ENCODE measurements at regions not wholly inside any gene's neighbourhood (a gene's known extent, or its start where the extent isn't known, plus 50 kb on each side); places are given as distances from the start of the nearest gene placed in this dataset.

- no peak for TF ChIP-seq CSRNP3 (CRISPR knock-in tag; IDR thresholded peaks at IDR 0.05)
- no peak for TF ChIP-seq ZNF565 (CRISPR knock-in tag; conservative IDR thresholded peaks at IDR 0.05; ENCODE audit: low read depth)
- TF ChIP-seq RARB (CRISPR knock-in tag; IDR thresholded peaks at IDR 0.05), result no peak
- TF ChIP-seq ZC3H10 (CRISPR knock-in tag; IDR thresholded peaks at IDR 0.05), result no peak
- no peak for TF ChIP-seq CREB5 (CRISPR knock-in tag; IDR thresholded peaks at IDR 0.05; ENCODE audit: low read depth)
- TF ChIP-seq ARNTL (CRISPR knock-in tag; IDR thresholded peaks at IDR 0.05; ENCODE audit: borderline replicate concordance, low read depth), result no peak
- no peak for TF ChIP-seq BACH2 (CRISPR knock-in tag; IDR thresholded peaks at IDR 0.05; ENCODE audit: borderline replicate concordance)
- no peak for TF ChIP-seq ZFP30 (CRISPR knock-in tag; IDR thresholded peaks at IDR 0.05)
- TF ChIP-seq PATZ1 (CRISPR knock-in tag; IDR thresholded peaks at IDR 0.05; ENCODE audit: borderline replicate concordance), result no peak
Observed at GRCh38 chr14:22220427-22220826, 368.6 kb downstream of the DAD1 start.
